Coronary artery (tissue), 2 donors: ENCODE measurements at regions not wholly inside any gene's neighbourhood (a gene's known extent, or its start where the extent isn't known, plus 50 kb on each side); places are given as distances from the start of the nearest gene placed in this dataset.

Experiments
- DNase-seq: peaks from one replicate; pipeline ENCODE4 v3.0.0-alpha.2; 2017; ENCODE audit warnings: low spot score
- H3K27ac ChIP-seq, 2 donors: fragments of 200-600 bp; sonication (generic); one replicate each; pipeline ENCODE4 v1.5.1; 2016 to 2019
- H3K4me3 ChIP-seq: fragments of 200-600 bp; sonication (generic); 2 replicates; pipeline ENCODE4 v1.5.1; 2016; ENCODE audit warnings: mild to moderate bottlenecking, moderate library complexity
- TF ChIP-seq, protein P1 (sequence below): fragments of 200-600 bp; sonication (generic); IDR thresholded peaks from one replicate; pipeline ENCODE4 v1.5.1; 2019; ENCODE audit warnings: antibody characterized with exemption

DNA sequence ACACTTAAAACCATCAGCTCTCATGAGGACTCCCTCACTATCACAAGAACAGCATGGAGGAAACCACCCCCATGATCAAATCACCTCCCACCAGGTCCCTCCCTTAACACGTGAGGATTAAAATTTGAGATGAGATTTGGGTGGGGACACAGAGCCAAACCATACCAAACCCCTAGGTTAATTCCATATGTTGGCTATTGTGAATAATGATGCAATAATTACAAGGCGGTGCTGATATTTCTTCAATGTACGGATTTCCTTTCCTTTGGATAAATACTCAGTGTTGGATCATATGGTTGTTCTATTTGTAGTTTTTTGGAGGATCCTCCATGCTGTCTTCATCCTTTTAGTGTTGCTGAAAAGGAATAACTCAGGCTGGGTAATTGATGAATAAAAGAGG, 652.1 kb upstream of the PKDCC start:
- Histone ChIP-seq H3K4me3 (no peak overlapping the region), H3K27ac (no peak overlapping the region)
- TF ChIP-seq, protein P1, sequence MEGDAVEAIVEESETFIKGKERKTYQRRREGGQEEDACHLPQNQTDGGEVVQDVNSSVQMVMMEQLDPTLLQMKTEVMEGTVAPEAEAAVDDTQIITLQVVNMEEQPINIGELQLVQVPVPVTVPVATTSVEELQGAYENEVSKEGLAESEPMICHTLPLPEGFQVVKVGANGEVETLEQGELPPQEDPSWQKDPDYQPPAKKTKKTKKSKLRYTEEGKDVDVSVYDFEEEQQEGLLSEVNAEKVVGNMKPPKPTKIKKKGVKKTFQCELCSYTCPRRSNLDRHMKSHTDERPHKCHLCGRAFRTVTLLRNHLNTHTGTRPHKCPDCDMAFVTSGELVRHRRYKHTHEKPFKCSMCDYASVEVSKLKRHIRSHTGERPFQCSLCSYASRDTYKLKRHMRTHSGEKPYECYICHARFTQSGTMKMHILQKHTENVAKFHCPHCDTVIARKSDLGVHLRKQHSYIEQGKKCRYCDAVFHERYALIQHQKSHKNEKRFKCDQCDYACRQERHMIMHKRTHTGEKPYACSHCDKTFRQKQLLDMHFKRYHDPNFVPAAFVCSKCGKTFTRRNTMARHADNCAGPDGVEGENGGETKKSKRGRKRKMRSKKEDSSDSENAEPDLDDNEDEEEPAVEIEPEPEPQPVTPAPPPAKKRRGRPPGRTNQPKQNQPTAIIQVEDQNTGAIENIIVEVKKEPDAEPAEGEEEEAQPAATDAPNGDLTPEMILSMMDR = no peak
- DNase-seq = no peak

DNA sequence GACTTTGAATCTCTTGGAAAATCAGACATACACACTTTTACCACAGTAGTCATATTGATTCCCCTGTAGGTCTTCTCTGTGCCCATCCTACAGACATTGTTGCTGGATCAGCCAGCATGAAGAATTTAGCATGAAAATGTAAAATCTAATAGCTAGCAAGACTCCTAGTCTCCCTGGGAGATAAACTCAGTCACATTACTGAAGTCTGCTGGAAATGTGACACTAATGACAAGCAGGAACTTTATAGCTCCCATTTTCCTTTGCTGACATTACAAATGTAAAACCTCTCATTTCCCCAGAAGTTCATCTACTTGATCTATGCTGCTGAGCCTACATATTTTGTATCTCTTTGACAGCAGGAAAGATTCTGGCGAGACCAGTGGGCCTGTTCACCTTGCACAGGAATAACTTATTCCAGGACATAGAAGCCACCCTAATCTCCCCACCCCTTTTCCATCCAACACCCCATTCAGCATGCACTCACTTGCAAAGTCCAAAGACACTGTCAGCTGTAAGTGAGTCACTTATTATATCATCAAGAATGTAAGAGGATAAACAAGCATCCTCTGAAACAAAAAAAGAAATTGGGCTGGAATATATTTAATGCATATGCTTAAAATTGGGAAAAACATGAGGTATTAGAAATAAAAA, 648.3 kb upstream of the PKDCC start:
- no peak overlapping the region for H3K27ac ChIP-seq
- DNase-seq = no peak
- TF ChIP-seq, protein P1 = no peak
- H3K4me3 ChIP-seq = no peak overlapping the region

- Histone ChIP-seq H3K4me3 (no peak overlapping the region), H3K27ac (no peak overlapping the region)
- no peak for DNase-seq
- TF ChIP-seq, protein P1 = no peak
Observed at GRCh38 chr2:41400088-41400665, 647.6 kb upstream of the PKDCC start.

DNA sequence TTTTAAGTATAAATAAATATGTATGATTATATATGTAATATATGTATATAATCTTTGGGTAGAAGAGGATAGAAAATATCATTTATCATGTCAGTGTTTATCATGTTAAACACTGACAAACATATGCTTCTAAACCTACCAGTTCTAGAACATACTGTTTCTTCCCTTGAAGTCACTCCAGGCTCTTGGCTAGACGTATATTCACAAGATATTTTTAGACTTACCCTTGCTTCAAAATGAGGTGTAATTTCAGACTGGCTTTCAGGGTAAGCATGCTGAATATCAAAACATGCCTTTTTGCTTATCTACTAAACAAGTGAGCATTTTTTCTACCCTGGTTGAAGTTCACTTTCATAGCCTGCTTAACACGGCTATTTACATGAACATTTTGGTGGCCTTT, 642.4 kb upstream of the PKDCC start:
- H3K27ac ChIP-seq = no peak overlapping the region
- H3K4me3 ChIP-seq = no peak overlapping the region
- TF ChIP-seq, protein P1 = no peak
- no peak for DNase-seq

DNA sequence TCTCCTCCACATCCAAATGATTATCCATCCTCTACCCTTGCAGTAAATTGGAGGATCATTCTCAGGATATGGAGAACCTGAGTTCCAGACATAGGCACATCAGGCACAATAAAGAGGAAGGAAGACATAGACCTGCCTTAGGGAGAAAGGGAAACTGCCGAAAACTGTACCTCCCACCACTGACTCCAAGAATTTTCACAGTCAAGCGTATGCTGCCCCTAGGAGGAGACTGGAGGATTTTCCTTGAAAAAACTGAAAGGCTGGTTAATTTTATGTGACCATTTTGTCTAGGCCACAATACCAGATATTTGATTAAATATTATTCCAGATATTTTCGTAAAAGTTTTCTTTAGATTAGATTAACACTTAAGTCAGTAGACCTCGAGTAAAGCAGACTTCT, 638.5 kb upstream of the PKDCC start:
- TF ChIP-seq, protein P1 = no peak
- DNase-seq = no peak
- no peak overlapping the region for H3K4me3 ChIP-seq
- no peak overlapping the region for H3K27ac ChIP-seq

DNA sequence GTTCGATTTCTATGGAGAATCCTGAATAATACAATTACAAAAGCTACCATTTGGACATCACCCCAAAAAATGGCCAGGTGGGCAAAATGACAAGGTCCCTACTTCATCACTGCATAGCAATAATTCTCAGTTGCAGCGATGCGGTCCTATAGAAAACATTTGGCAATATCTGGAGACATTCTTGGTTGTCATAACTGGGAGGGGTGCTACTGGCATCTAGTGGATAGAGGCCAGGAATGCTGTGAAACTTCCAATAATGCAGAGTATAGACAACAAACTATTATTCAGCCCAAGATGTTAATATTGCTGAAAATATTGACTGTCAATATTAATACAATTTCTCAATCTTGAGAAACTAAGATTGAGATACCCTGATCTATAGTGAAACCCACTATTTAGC, 637.8 kb upstream of the PKDCC start:
- H3K27ac ChIP-seq = no peak overlapping the region
- no peak overlapping the region for H3K4me3 ChIP-seq
- no peak for DNase-seq
- TF ChIP-seq, protein P1 = no peak

DNA sequence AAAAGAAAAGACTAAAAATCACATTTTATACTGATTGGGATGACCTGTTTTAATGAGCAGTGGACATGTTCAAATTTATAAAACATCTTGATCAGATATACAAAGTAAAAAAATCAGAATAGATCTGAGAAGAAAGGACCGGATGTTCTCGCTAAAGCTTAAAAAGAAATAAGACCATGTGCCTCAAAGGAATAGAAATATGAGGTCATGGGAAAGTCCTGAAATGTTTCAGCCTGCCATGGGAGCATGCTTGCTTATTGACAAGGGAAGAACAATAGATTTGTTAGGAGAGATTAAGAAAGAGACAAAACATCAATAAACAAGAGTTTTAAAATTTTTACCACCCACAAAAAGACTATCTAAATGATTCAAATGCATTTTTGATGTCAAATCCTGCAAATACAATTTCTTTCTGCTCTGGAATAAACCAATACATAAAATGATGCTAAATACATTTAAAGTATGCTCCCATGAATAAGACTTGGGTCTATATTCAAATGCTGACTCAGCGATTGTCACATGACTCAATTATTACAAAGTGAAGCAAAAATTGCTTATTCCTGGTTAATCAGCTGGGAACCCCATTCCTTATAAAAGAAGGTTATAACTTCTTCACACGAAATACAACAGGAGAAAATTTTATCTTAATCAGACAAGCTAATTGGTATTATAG, 633.9 kb upstream of the PKDCC start:
- DNase-seq = no peak
- Histone ChIP-seq H3K4me3 (no peak overlapping the region), H3K27ac (no peak overlapping the region)
- TF ChIP-seq, protein P1 = no peak
